HG02759 (cell line): ENCODE measurements at regions not wholly inside any gene's neighbourhood (a gene's known extent, or its start where the extent isn't known, plus 50 kb on each side); places are given as distances from the start of the nearest gene placed in this dataset.
"Not testable (repeated sequence)": the region's sequence is repeated elsewhere in the genome, so short reads cannot be mapped to it uniquely, and the experiment has no call there.

Source experiments
- ATAC-seq: cut with Tn5 transposase; IDR thresholded peaks from one replicate; pipeline ENCODE4 v1.9.1; 2021; ENCODE audit warnings: mild to moderate bottlenecking, moderate library complexity; ENCODE audit not compliant: unreplicated experiment

DNA sequence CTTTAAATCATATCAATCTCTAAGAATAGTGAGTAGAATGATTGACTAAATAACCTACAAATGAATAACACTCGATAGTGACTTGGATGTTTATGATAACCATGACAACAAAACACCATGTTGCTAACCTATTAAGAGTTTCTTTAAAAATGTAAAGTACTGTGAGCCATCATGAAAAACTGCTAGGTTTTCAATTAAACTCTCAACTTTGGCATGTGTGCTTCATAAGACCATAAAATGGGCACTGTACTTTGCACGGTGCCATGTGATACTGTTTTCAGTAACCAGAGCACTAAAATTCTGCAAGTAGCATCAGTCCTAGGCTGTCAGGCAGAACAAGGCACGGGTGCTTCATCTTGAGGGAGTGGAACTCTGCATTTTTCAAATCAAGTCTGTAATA, 96.2 kb upstream of the TRIM77 start:
- no peak for ATAC-seq

DNA sequence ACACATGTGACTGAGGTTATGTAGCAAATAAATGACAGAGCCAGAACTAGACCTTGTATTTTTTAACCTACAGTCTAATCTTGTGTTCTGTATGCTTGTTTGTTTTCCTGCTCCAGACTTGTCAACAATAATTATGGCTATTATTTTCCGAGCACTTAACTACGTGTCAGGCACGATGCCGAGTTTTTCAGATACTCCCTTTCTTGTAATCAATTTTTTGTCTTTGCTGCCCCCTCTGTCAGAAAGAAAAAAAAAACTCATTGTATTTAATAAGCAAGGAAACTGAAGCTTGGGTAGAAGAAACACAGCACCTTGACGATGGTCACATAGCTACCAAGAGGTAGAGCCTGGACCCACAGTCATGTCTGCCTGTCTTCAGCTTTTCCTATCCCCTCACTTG, 95.7 kb upstream of the TRIM77 start:
- not testable (repeated sequence) for ATAC-seq

DNA sequence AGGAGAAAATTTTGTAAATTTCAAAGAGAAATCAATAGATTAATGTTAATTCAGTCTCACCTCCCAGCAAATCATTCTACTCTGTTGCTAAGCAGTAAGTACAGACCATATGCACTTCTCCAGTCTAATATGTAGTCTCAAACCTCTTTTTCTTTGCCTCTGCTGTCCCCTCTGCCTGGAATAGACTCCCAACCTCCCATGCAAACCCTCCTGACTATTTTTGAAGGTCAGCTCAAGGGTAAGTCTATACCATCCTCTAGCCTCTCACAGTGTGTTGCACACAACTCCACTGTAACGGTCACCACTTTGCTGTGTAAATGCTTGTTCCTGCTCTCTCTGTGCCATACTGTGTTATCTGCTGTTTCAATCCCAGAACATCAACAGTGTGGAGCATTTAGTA, 94.5 kb upstream of the TRIM77 start:
- ATAC-seq: not testable (repeated sequence)

DNA sequence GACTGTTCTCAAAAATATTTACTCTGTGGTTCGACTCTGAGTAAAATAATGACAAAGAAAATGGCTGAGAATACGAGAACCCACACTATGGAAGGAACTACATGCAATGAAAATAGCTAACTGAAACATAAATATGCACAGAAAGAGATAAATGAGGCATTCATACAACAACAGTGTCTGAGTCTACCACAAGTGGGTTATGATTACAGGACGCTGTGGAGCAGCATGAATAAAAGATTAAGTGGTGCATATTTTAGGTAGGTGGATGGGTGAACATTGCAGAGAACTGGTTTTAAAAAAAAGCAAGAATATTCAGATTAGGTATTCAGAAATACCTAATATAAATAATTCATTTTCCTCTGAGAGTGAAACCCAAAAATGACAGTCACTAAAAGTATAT, 93.9 kb upstream of the TRIM77 start:
- not testable (repeated sequence) for ATAC-seq

DNA sequence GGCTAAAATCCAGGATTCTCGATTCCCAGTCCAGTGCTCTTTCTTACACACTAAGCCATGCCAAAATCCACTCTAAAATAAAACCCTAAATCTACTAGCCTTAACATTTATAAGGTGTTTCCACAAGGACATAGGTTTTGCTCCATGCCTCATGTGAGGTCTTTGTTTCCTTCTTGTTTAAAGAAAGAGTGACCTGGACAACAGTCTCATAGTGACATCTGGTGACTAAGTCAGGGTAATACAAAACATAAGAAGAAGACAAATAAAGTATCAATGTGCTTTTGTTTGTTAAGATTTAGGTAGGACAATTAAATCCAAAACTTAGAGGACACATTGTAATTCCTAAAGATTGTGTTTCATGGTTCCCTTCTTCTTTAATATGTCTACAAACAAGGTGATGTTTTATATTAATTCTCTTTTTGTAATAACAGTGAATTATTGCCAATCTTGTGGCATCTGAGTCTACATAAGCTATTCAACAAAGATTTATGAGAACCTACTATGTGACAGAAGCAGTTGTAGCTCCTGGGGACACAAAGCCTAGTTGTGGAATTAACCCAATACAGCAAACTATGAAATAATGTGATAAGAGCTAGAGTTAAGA, 93.0 kb upstream of the TRIM77 start:
- not testable (repeated sequence) for ATAC-seq

DNA sequence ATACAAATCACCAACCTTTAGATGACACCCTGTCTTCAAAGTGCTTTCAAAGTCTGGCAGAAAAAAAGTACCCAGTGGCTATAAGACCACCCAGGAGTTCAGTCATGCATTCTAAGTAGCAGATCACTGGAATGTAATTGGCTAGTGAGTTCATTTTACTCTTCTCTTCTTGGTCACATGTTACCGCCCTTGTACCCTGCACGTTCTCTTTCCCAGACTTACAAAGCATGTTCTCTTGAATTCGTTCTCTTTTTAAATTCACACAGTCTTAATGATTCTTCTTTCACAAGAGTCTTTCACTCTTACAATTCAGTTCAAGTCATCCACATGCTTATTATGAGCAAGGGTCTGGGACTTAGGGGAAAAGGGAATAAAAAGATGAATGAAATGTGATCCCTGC, 89.4 kb upstream of the TRIM77 start:
- not testable (repeated sequence) for ATAC-seq

DNA sequence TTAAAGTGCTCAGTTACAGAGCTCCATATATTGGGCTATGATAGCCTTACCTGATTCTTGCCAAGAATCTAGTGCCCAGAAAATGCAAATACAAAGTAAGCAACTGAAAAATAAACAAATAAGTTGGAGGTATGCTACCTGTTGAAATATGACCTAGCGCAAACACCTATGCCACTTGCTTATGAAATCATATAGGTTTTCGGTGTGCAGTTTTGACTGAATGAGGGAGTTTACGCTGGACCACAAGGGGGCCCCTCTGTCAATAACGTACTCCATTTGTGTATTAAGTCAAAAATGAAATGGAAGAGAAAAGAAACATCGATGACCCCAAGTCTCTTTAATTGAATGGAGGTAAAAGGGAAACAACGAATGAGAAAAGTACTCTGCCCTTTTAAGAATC, 84.9 kb upstream of the TRIM77 start:
- no peak for ATAC-seq

DNA sequence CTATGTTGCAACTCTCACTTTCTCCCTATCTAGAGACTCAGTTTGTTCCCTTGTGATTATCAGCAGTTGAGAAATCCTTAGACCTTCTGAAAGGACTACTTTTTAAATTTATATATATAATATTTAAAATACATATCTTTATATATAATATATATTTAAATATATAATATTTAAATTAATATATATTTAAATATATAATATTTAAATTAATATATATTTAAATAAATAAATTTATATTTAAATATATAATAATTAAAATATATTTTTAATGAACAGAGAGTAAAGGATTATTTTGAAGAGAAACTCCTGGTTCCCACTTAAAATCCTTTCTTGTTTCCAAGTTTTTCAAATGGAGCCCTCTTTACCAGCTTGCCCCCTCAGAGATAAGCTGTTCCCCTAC, 83.7 kb upstream of the TRIM77 start:
- no peak for ATAC-seq

DNA sequence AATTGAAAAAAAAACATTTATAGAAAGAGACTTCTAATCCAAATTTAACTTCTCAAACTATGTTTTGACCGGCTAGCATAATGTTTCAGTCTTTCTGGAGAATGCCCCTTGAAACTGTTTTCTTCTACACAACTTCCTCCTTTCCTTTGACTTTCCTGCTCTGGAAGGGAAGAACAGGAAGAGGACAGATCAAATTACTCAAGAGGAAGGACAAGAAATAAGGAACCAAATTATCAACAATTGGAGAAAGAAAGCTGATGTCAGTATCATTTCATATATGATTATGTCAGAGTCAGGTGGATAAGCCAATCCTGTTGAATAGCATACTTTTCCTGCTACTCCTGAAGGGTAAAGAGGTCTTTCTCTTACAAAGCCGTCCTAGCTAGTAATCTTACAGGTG, 83.2 kb upstream of the TRIM77 start:
- ATAC-seq: not testable (repeated sequence)

DNA sequence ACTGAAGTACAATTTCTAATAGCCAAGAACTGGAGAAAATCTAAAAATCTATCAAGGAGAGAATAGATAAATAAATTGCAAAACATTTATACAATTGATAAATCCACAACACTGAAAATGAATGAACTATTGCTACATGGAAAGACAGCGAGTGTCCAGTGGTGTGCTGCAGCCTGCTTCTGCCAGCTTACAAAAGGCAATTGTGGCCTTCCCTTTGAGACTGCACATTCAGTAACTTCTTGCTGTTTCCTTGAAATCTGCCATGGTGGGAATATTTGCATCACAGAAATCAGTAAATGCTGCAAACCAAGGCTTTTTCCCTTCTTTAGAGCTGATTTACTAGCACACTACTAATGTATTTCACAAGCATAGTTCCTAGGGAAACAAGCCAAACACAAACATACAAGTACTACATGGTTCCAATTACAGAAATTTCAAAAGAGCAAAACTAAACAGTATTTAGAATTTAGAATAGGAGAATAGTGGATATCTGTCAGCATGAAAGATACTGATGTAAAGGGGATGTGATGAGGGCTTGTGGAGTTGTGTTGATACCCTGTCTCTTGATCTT, 76.9 kb upstream of the TRIM77 start:
- ATAC-seq: no peak

DNA sequence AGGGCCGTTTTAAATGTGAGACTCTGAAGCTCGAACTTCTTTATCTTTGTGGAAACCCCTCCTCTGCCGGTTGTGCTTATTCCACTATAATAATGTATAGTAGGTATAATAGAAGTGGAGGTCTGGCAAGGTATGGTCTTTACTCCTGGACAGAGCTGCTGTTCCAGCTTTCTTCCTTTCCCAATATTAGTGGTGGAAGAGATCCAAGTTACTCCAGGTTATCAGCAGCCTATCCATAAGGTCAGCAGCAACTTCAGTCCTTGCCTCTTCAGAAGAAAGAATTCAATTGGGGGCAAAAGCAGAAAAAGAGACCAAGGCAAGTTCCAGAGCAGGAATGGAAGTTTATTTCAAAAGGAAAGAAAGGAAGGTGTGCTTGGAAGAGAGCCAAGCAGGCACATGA, 69.3 kb upstream of the TRIM77 start:
- not testable (repeated sequence) for ATAC-seq

DNA sequence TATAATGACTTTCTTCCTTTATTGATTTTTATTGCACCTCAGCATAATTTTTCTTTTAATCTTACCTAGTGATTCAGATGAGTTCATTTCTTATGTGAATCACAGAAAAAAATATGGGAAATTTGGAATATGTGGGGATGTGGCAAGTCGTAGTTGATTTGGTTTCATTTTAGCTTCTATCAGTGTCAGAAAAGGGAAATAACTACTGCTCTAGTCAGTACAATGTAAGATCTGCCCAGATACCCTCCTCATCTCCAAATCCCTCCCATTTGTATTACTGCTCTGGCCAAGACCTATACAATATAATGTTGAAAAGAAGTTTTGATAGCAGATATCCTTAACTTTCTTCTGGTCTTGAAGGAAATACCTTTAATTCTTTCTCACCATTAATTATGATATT, 61.9 kb upstream of the TRIM77 start:
- ATAC-seq: not testable (repeated sequence)

DNA sequence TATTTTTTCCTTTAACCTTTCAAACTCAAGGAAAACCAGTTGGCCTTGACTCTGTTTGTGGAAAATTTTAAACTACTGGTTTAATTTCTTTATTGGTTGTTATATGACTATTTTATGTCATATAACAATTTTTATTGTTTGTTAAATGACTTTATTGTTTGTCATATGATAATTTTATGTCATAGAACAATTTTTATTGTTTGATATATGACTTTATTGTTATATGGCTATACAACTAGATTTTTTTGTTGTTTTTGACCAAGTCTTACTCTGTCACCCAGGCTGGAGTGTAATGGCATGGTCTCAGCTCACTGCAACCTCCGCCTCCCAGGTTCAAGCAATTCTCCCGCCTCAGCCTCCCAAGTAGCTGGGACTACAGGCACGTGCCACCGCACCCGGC, 61.1 kb upstream of the TRIM77 start:
- not testable (repeated sequence) for ATAC-seq

DNA sequence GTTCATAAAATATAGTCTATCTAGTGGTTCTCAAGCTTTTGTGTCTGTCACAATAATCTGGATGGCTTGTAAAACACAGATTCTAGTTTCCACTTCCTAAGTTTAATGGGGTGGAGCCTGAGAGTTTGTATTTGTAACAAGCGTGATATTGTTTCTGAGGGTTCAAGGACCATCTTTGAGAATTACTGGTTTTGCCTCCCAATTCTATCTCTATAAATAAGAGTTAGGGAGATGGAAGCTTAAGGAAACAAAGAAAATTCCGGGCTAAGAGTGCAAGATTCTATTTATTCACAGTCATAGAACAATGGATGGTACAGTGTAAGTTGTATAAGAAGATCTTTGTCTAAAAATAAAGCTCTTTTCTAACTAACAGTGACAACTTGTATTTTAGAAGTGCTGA, 55.4 kb upstream of the TRIM77 start:
- not testable (repeated sequence) for ATAC-seq

DNA sequence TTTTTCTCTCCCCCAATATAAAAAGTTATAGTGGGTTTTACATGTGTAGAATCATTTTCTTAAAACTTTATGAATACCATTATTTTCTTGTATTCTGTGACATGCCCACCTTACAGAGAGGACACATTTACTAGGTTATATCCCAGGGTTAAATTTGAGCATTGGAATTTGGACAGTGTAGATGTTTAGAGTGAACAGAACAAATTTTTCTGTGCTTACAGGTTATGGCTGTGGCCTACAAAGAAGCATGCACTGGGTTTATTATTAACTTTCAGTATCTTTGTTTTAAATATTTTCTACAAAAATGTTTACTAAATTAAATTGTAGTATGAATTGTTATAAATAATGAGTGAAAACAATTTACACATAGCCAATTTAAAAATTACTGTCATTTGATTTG, 51.3 kb upstream of the TRIM77 start:
- ATAC-seq: not testable (repeated sequence)

DNA sequence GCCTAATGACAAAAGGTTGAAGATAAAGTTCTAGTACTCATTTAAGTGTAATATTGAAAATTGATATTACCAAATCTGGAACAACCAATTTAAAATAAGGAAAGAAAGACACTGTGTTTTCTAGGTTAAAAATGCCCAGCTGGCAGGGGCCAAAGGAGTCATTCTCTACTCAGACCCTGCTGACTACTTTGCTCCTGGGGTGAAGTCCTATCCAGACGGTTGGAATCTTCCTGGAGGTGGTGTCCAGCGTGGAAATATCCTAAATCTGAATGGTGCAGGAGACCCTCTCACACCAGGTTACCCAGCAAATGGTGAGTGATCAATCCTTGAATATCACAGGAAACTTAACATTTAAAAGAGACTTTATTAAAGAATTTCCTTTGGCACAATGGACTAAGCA, 50.7 kb upstream of the TRIM77 start:
- ATAC-seq: not testable (repeated sequence)

DNA sequence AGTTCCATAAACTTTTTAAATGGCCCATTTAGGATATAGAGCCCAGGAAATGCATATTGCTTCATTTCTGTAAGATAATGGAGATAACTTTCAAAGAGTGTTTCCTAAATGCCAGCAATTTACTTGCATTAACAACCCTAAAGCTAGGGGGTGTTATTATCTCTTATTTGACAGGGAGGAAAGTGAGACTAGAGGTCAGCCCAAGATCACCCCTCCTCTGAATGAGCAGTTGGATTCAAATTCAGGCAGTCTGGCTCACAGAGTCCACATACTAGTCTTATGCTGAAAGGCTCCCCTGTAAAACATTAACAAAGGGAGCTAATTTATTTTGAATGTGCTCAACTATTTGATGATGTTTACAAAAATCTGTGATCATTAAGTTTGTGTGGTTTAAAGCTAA, 49.9 kb upstream of the TRIM77 start:
- ATAC-seq: no peak
